HEK293 (cell line): ENCODE measurements at regions not wholly inside any gene's neighbourhood (a gene's known extent, or its start where the extent isn't known, plus 50 kb on each side); places are given as distances from the start of the nearest gene placed in this dataset.

Experiments used
- AEBP2 ChIP-seq: fragments of 450-650 bp; formaldehyde crosslinking; IDR thresholded peaks from 2 replicates; pipeline ENCODE4 v1.5.1; 2016; ENCODE audit warnings: missing biosample characterization, missing genetic modification characterization, borderline replicate concordance
- BCL6B ChIP-seq: fragments of 450-650 bp; formaldehyde crosslinking; IDR thresholded peaks from 2 replicates; pipeline ENCODE4 v1.5.1; 2017; ENCODE audit warnings: missing biosample characterization, missing genetic modification characterization
- GLI2 ChIP-seq: fragments of 450-650 bp; formaldehyde crosslinking; IDR thresholded peaks from 2 replicates; pipeline ENCODE4; 2017; ENCODE audit warnings: missing biosample characterization, missing genetic modification characterization, low read depth, borderline replicate concordance
- GLIS2 ChIP-seq: fragments of 450-650 bp; formaldehyde crosslinking; IDR thresholded peaks from 2 replicates; pipeline ENCODE4 v1.5.1; 2016; ENCODE audit warnings: missing biosample characterization, missing genetic modification characterization
- HIC1 ChIP-seq: fragments of 450-650 bp; formaldehyde crosslinking; IDR thresholded peaks from 2 replicates; pipeline ENCODE4 v1.5.1; 2016; ENCODE audit warnings: missing biosample characterization, missing genetic modification characterization
- HOXA7 ChIP-seq: sonication (generic); formaldehyde crosslinking; IDR thresholded peaks from 2 replicates; pipeline ENCODE4 v1.8.1; 2022; ENCODE audit warnings: missing genetic modification reagents, borderline replicate concordance
- HOXD13 ChIP-seq: sonication (generic); formaldehyde crosslinking; IDR thresholded peaks from 2 replicates; pipeline ENCODE4 v1.8.0; 2022; ENCODE audit warnings: missing genetic modification reagents, borderline replicate concordance
- KLF17 ChIP-seq: fragments of 450-650 bp; formaldehyde crosslinking; IDR thresholded peaks from 2 replicates; pipeline ENCODE4 v1.5.1; 2016; ENCODE audit warnings: missing biosample characterization, missing genetic modification characterization
- OSR2 ChIP-seq: fragments of 450-650 bp; formaldehyde crosslinking; IDR thresholded peaks from 2 replicates; pipeline ENCODE4 v1.5.1; 2016; ENCODE audit warnings: missing biosample characterization, missing genetic modification characterization
- PRDM4 ChIP-seq: fragments of 450-650 bp; formaldehyde crosslinking; IDR thresholded peaks from 2 replicates; pipeline ENCODE4 v1.5.1; 2017; ENCODE audit warnings: missing biosample characterization, missing genetic modification characterization
- REPIN1 ChIP-seq: fragments of 450-650 bp; formaldehyde crosslinking; IDR thresholded peaks from 2 replicates; pipeline ENCODE4 v1.5.1; 2017; ENCODE audit warnings: missing biosample characterization, missing genetic modification characterization, low read depth
- SALL2 ChIP-seq: fragments of 450-650 bp; formaldehyde crosslinking; IDR thresholded peaks from 2 replicates; pipeline ENCODE4 v1.5.0; 2017; ENCODE audit warnings: missing biosample characterization, mild to moderate bottlenecking, missing genetic modification characterization, borderline replicate concordance
- SCRT2 ChIP-seq: fragments of 450-650 bp; formaldehyde crosslinking; IDR thresholded peaks from 2 replicates; pipeline ENCODE4 v1.5.1; 2016; ENCODE audit warnings: missing biosample characterization, missing genetic modification characterization
- ZBTB17 ChIP-seq: fragments of 450-650 bp; formaldehyde crosslinking; IDR thresholded peaks from 2 replicates; pipeline ENCODE4 v1.5.1; 2016; ENCODE audit warnings: missing biosample characterization, missing genetic modification characterization
- ZBTB21 ChIP-seq: fragments of 450-650 bp; formaldehyde crosslinking; IDR thresholded peaks from 2 replicates; pipeline ENCODE4 v1.5.1; 2017; ENCODE audit warnings: missing biosample characterization, missing genetic modification characterization
- ZBTB48 ChIP-seq: fragments of 450-650 bp; formaldehyde crosslinking; IDR thresholded peaks from 2 replicates; pipeline ENCODE4 v1.5.1; 2016; ENCODE audit warnings: missing biosample characterization, missing genetic modification characterization
- ZIC2 ChIP-seq: fragments of 450-650 bp; formaldehyde crosslinking; IDR thresholded peaks from 2 replicates; pipeline ENCODE4 v1.5.1; 2016; ENCODE audit warnings: missing biosample characterization, missing genetic modification characterization
- ZNF148 ChIP-seq: fragments of 450-650 bp; formaldehyde crosslinking; IDR thresholded peaks from 2 replicates; pipeline ENCODE4 v1.5.0; 2017; ENCODE audit warnings: missing biosample characterization, missing genetic modification characterization, borderline replicate concordance
- ZNF214 ChIP-seq: fragments of 450-650 bp; formaldehyde crosslinking; IDR thresholded peaks from 2 replicates; pipeline ENCODE4 v1.5.1; 2017; ENCODE audit warnings: missing biosample characterization, mild to moderate bottlenecking, missing genetic modification characterization, borderline replicate concordance
- ZNF274 ChIP-seq, 2 experiments: fragments of 200-500 bp in 1 of 2; fragments of 450-650 bp in 1 of 2; sonication (Bioruptor generic) in 1 of 2; formaldehyde crosslinking in 1 of 2; IDR thresholded peaks; 2 replicates each; pipeline versions ENCODE4 v1.5.1 to v1.6.1; 2014 to 2016; ENCODE audit warnings: borderline replicate concordance in 1 of 2, inconsistent platforms in 1 of 2, low read length in 1 of 2, missing biosample characterization in 1 of 2, missing genetic modification characterization in 1 of 2
- ZNF596 ChIP-seq: fragments of 450-650 bp; IDR thresholded peaks from 2 replicates; pipeline ENCODE4 v1.5.0; 2018; ENCODE audit warnings: missing biosample characterization, mild to moderate bottlenecking, missing genetic modification characterization, moderate library complexity
- ZNF624 ChIP-seq: fragments of 450-650 bp; formaldehyde crosslinking; IDR thresholded peaks from 2 replicates; pipeline ENCODE4 v1.5.1; 2017; ENCODE audit warnings: missing biosample characterization, missing genetic modification characterization
- ZNF670 ChIP-seq: fragments of 450-650 bp; formaldehyde crosslinking; IDR thresholded peaks from 2 replicates; pipeline ENCODE4 v1.5.1; 2016; ENCODE audit warnings: missing biosample characterization, missing genetic modification characterization, low read depth
- ZSCAN18 ChIP-seq: fragments of 450-650 bp; formaldehyde crosslinking; IDR thresholded peaks from 2 replicates; pipeline ENCODE4 v1.5.1; 2016; ENCODE audit warnings: missing biosample characterization, missing genetic modification characterization

GRCh38 chr18:70523035-70523791, 234.4 kb downstream of the SOCS6 start (continued):
- TF ChIP-seq ZNF148 (tag by site-specific recombination): no peak
- no peak for TF ChIP-seq ZSCAN18 (tag by site-specific recombination)
- TF ChIP-seq AEBP2 (tag by site-specific recombination): no peak
- TF ChIP-seq ZIC2: peak; percentile 87
- TF ChIP-seq ZBTB17 (tag by site-specific recombination): peak; percentile 25; the same call in 1 of the 2 replicates
- TF ChIP-seq SCRT2: no peak
- TF ChIP-seq ZNF214 (tag by site-specific recombination): no peak
- TF ChIP-seq HIC1: 0 out of 2 replicates have a peak, but pooled peaks have one; percentile 10
- peak; percentile 82 for TF ChIP-seq OSR2 (tag by site-specific recombination)
- TF ChIP-seq KLF17: no peak
- no peak for TF ChIP-seq REPIN1 (tag by site-specific recombination)
- TF ChIP-seq ZNF274 (IDR thresholded peaks at IDR 0.05; ENCODE audit: low read length): no peak
- no peak for TF ChIP-seq ZNF274 (tag by site-specific recombination; IDR thresholded peaks at IDR 0.05; ENCODE audit: borderline replicate concordance)
- TF ChIP-seq ZBTB21 (tag by site-specific recombination): no peak
- TF ChIP-seq PRDM4 (tag by site-specific recombination): peak; percentile 90
- TF ChIP-seq ZBTB48 (tag by site-specific recombination): no peak
- TF ChIP-seq GLIS2 (tag by site-specific recombination): 0 out of 2 replicates have a peak, but pooled peaks have one; percentile 16
- TF ChIP-seq BCL6B: no peak
- peak; percentile 71 for TF ChIP-seq HOXD13 (CRISPR knock-in tag)
- TF ChIP-seq ZNF624 (tag by site-specific recombination): no peak
- TF ChIP-seq HOXA7 (CRISPR knock-in tag): no peak
- no peak for TF ChIP-seq ZNF670
- TF ChIP-seq ZNF596 (tag by site-specific recombination): peak; percentile 63
- no peak for TF ChIP-seq SALL2
- TF ChIP-seq GLI2 (tag by site-specific recombination): peak; percentile 71; the same call in 1 of the 2 replicates
